Natural killer cell (primary cell): ENCODE measurements at regions not wholly inside any gene's neighbourhood (a gene's known extent, or its start where the extent isn't known, plus 50 kb on each side); places are given as distances from the start of the nearest gene placed in this dataset.
"Not testable (repeated sequence)": the region's sequence is repeated elsewhere in the genome, so short reads cannot be mapped to it uniquely, and the experiment has no call there.

ENCODE experiments used
- ATAC-seq, 3 donors: fragments of 150-1000 bp in 2 of 3; fragments of 200-7000 bp in 1 of 3; cut with Tn5 transposase; 1 replicate in 1 of 3; 2 replicates in 2 of 3; pipeline ENCODE4 v1.10.0; 2021; ENCODE audit warnings: mild to moderate bottlenecking in 2 of 3, moderate library complexity in 2 of 3
- DNase-seq, 2 donors: peaks; one replicate each; pipeline versions ENCODE4 v3.0.0 to v3.0.0-alpha.2; 2013 to 2021; ENCODE audit warnings: mixed read lengths in 1 of 2
- H3K27ac ChIP-seq: one replicate; pipeline ENCODE4 v1.5.1; 2013; ENCODE audit warnings: mild to moderate bottlenecking, low read length
- H3K27me3 ChIP-seq: one replicate; pipeline ENCODE4 v1.6.1; 2013; ENCODE audit warnings: low read length; ENCODE audit not compliant: control insufficient read depth, insufficient read depth
- H3K36me3 ChIP-seq: one replicate; pipeline ENCODE4 v1.6.1; 2013; ENCODE audit warnings: low read length; ENCODE audit not compliant: control insufficient read depth, insufficient read depth
- H3K4me1 ChIP-seq: one replicate; pipeline ENCODE4 v1.6.1; 2013; ENCODE audit warnings: low read length; ENCODE audit not compliant: control insufficient read depth, insufficient read depth
- H3K4me3 ChIP-seq: one replicate; pipeline ENCODE4 v1.5.1; 2013; ENCODE audit warnings: low read length
- H3K9me3 ChIP-seq: one replicate; pipeline ENCODE4 v1.6.1; 2013; ENCODE audit warnings: low read length; ENCODE audit not compliant: control insufficient read depth, insufficient read depth
- H3K27ac Mint-ChIP-seq, 2 donors: one replicate each; pipeline ENCODE4 v1.8.0; 2022; ENCODE audit warnings: mild to moderate bottlenecking in 2 of 2, mixed read lengths in 2 of 2, moderate library complexity in 1 of 2
- H3K27me3 Mint-ChIP-seq, 2 donors: one replicate each; pipeline ENCODE4 v1.8.0; 2022; ENCODE audit warnings: low read depth in 2 of 2, mixed read lengths in 2 of 2
- H3K36me3 Mint-ChIP-seq: one replicate; pipeline ENCODE4 v1.8.0; 2022; ENCODE audit warnings: mixed read lengths
- H3K4me1 Mint-ChIP-seq, 2 donors: one replicate each; pipeline ENCODE4 v1.8.0; 2022; ENCODE audit warnings: mixed read lengths in 2 of 2
- H3K4me3 Mint-ChIP-seq: one replicate; pipeline ENCODE4 v1.8.0; 2022; ENCODE audit warnings: mild to moderate bottlenecking, moderate library complexity, mixed read lengths
- H3K9me3 Mint-ChIP-seq, 2 donors: one replicate each; pipeline ENCODE4 v1.8.0; 2022; ENCODE audit warnings: mixed read lengths in 2 of 2
- WGBS: methylation state at CpG from one replicate; pipeline ENCODE4 v1.1.7; 2013; ENCODE audit warnings: missing lambda C conversion rate; ENCODE audit not compliant: insufficient coverage; 5-methylcytosine and 5-hydroxymethylcytosine counted together
- intact Hi-C: fragments of 100-400 bp; cut with micrococcal nuclease; formaldehyde crosslinking; loops from one replicate; pipeline ENCODE4 v1.14.2; 2022
- TF ChIP-seq, protein P1 (sequence below): fragments of 200-600 bp; IDR thresholded peaks from one replicate; pipeline ENCODE4 v1.8.0; 2022; ENCODE audit warnings: antibody characterized with exemption

GRCh38 chr3:65262548-65262947 lies 574.7 kb upstream of the ADAMTS9 start:
- Histone ChIP-seq H3K4me3 (no peak overlapping the region), H3K27me3 (no peaks in the 10 kb centered on the region), H3K9me3 (no peaks in the 10 kb centered on the region), H3K4me1 (no peaks in the 10 kb centered on the region), H3K36me3 (no peaks in the 10 kb centered on the region), H3K27ac (no peak overlapping the region)
- no peak for DNase-seq
- no peak overlapping the region for H3K27ac Mint-ChIP-seq
- H3K36me3 Mint-ChIP-seq = no peaks in the 10 kb centered on the region
- H3K4me1 Mint-ChIP-seq = no peaks in the 10 kb centered on the region
- no peak for ATAC-seq
- WGBS = 100% methylated on average over 1 of the region's 5 CpGs
- TF ChIP-seq, protein P1, sequence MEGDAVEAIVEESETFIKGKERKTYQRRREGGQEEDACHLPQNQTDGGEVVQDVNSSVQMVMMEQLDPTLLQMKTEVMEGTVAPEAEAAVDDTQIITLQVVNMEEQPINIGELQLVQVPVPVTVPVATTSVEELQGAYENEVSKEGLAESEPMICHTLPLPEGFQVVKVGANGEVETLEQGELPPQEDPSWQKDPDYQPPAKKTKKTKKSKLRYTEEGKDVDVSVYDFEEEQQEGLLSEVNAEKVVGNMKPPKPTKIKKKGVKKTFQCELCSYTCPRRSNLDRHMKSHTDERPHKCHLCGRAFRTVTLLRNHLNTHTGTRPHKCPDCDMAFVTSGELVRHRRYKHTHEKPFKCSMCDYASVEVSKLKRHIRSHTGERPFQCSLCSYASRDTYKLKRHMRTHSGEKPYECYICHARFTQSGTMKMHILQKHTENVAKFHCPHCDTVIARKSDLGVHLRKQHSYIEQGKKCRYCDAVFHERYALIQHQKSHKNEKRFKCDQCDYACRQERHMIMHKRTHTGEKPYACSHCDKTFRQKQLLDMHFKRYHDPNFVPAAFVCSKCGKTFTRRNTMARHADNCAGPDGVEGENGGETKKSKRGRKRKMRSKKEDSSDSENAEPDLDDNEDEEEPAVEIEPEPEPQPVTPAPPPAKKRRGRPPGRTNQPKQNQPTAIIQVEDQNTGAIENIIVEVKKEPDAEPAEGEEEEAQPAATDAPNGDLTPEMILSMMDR = no peak
- intact Hi-C loops = no loop called here
- H3K27me3 Mint-ChIP-seq = no peaks in the 10 kb centered on the region
- H3K9me3 Mint-ChIP-seq = peaks cover 7 to 16% of the 10 kb centered on the region in 2 donors
- H3K4me3 Mint-ChIP-seq = no peak overlapping the region

GRCh38 chr3:65259946-65260345 lies 572.1 kb upstream of the ADAMTS9 start:
- Histone ChIP-seq H3K4me3 (no peak overlapping the region), H3K36me3 (no peaks in the 10 kb centered on the region), H3K27me3 (no peaks in the 10 kb centered on the region), H3K4me1 (no peaks in the 10 kb centered on the region), H3K27ac (no peak overlapping the region), H3K9me3 (no peaks in the 10 kb centered on the region)
- intact Hi-C loops = no loop called here
- no peaks in the 10 kb centered on the region for H3K4me1 Mint-ChIP-seq
- DNase-seq = no peak
- TF ChIP-seq, protein P1 = no peak
- no peaks in the 10 kb centered on the region for H3K36me3 Mint-ChIP-seq
- H3K9me3 Mint-ChIP-seq = peaks cover 7 to 15% of the 10 kb centered on the region in 2 donors
- no peaks in the 10 kb centered on the region for H3K27me3 Mint-ChIP-seq
- H3K4me3 Mint-ChIP-seq = no peak overlapping the region
- H3K27ac Mint-ChIP-seq = no peak overlapping the region
- 100% methylated on average over 1 of the region's 1 CpG for WGBS
- no peak for ATAC-seq

DNA sequence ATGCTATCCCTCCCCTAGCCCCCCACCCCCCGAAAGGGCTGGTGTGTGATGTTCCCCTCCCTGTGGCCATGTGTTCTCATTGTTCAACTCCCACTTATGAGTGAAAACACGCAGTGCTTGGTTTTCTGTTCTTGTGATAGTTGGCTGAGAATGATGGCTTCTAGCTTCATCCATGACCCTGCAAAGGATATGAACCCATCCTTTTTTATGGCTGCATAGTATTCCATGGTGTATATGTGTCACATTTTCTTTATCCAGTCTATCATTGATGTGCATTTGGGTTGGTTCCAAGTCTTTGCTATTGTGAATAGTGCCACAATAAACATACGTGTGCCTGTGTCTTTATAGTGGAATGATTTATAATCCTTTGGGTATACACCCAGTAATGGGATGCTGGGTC lies 565.1 kb upstream of the ADAMTS9 start:
- H3K36me3 ChIP-seq, H3K27ac ChIP-seq, H3K36me3 Mint-ChIP-seq, intact Hi-C loops, H3K4me3 Mint-ChIP-seq, DNase-seq, ATAC-seq, H3K27me3 Mint-ChIP-seq, H3K4me1 ChIP-seq, H3K4me1 Mint-ChIP-seq, H3K9me3 ChIP-seq, H3K4me3 ChIP-seq, H3K27me3 ChIP-seq, H3K27ac Mint-ChIP-seq: not testable (repeated sequence)
- H3K9me3 Mint-ChIP-seq = peaks cover 2 to 10% of the 10 kb centered on the region in 2 donors
- WGBS = 94% methylated on average over 2 of the region's 3 CpGs

GRCh38 chr3:65252266-65252665 lies 564.5 kb upstream of the ADAMTS9 start:
- intact Hi-C loops = no loop called here
- Histone ChIP-seq H3K36me3 (no peaks in the 10 kb centered on the region), H3K4me3 (no peak overlapping the region), H3K4me1 (no peaks in the 10 kb centered on the region), H3K27ac (no peak overlapping the region), H3K9me3 (no peaks in the 10 kb centered on the region), H3K27me3 (no peaks in the 10 kb centered on the region)
- DNase-seq (no peak), ATAC-seq (no peak)
- Mint-ChIP-seq H3K4me3 (no peak overlapping the region), H3K9me3 (peaks cover 2 to 10% of the 10 kb centered on the region in 2 donors), H3K36me3 (no peaks in the 10 kb centered on the region), H3K27ac (no peak overlapping the region), H3K4me1 (no peaks in the 10 kb centered on the region), H3K27me3 (no peaks in the 10 kb centered on the region)
- TF ChIP-seq, protein P1 = no peak
